Subcutaneous abdominal adipose tissue (tissue), 5 donors: ENCODE measurements at regions not wholly inside any gene's neighbourhood (a gene's known extent, or its start where the extent isn't known, plus 50 kb on each side); places are given as distances from the start of the nearest gene placed in this dataset.

Experiments used
- H3K27ac ChIP-seq: one replicate; pipeline ENCODE4 v1.7.0; 2013; ENCODE audit warnings: low read depth, mild to moderate bottlenecking, inconsistent platforms, low read length, moderate library complexity
- H3K27me3 ChIP-seq, 5 donors: one replicate each; pipeline ENCODE4 v1.7.0; 2013; ENCODE audit warnings: low read length in 5 of 5, inconsistent platforms in 1 of 5; ENCODE audit not compliant: control insufficient read depth in 5 of 5, insufficient read depth in 4 of 5
- H3K36me3 ChIP-seq, 5 donors: one replicate each; pipeline ENCODE4 v1.7.0; 2013; ENCODE audit warnings: low read length in 5 of 5; ENCODE audit not compliant: control insufficient read depth in 5 of 5, insufficient read depth in 5 of 5
- H3K4me1 ChIP-seq, 5 donors: one replicate each; pipeline ENCODE4 v1.7.0; 2013; ENCODE audit warnings: low read length in 5 of 5, mild to moderate bottlenecking in 3 of 5, moderate library complexity in 1 of 5; ENCODE audit not compliant: control insufficient read depth in 5 of 5, insufficient read depth in 5 of 5
- H3K4me3 ChIP-seq, 5 donors: one replicate each; pipeline ENCODE4 v1.7.0; 2013; ENCODE audit warnings: low read length in 5 of 5, low read depth in 1 of 5
- H3K9ac ChIP-seq, 5 donors: one replicate each; pipeline ENCODE4 v1.7.0; 2013; ENCODE audit warnings: low read length in 5 of 5, mild to moderate bottlenecking in 4 of 5, moderate library complexity in 3 of 5
- H3K9me3 ChIP-seq, 5 donors: one replicate each; pipeline ENCODE4 v1.7.0; 2013; ENCODE audit warnings: low read length in 5 of 5; ENCODE audit not compliant: control insufficient read depth in 5 of 5
- donor health status: healthy.
- donor health status: healthy.
- donor health status: healthy.
- donor health status: healthy.
- donor health status: healthy.

DNA sequence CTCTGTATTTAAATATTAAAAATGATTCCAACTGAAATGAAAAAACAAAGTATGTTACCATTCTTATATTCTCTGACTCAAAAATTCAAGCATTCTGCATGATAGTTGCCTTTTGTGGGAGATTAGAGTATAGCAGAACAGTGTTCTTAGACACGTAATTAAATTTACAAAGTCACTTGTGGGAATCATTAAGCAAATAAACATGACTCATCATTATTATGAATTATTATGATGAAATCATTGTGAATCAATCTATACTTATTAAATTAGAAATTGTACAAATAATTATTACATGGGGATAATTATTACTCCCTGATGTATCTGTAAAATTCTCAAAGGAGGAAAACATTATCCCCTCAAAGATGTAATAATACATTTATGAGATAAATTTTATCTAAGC is 358.9 kb upstream of the FSTL5 start:
- Histone ChIP-seq H3K27ac (no peak overlapping the region), H3K9ac (no peak overlapping the region), H3K4me1 (no peaks in the 10 kb centered on the region), H3K36me3 (no peaks in the 10 kb centered on the region), H3K27me3 (no peaks in the 10 kb centered on the region), H3K9me3 (no peaks in the 10 kb centered on the region), H3K4me3 (no peak overlapping the region)

DNA sequence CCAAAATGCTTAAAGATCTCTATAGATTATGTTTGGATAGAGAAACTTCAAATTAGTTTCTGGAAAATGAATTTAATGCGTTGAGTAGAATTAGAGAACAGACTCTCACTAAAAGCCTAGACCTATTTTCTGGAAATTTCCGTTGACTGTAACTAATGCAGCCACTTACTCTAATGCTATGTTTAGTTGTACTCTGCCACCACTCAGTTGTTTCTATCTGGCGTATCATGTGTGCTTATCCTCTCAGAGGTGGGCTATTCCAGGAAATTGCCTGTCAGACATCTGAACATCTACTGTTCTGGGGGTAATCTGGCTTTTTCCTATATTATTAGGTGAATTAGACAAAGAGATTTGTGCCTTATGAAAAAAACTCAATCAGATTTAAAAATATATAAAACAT is 347.1 kb upstream of the FSTL5 start:
- Histone ChIP-seq H3K36me3 (no peaks in the 10 kb centered on the region), H3K9me3 (no peaks in the 10 kb centered on the region), H3K27ac (no peak overlapping the region), H3K27me3 (no peaks in the 10 kb centered on the region), H3K9ac (no peak overlapping the region), H3K4me3 (no peak overlapping the region), H3K4me1 (no peaks in the 10 kb centered on the region)

- H3K9ac ChIP-seq: no peak overlapping the region
- H3K4me3 ChIP-seq: no peak overlapping the region
- H3K27me3 ChIP-seq: no peaks in the 10 kb centered on the region
- H3K4me1 ChIP-seq: no peaks in the 10 kb centered on the region
- no peak overlapping the region for H3K27ac ChIP-seq
- no peaks in the 10 kb centered on the region for H3K36me3 ChIP-seq
- no peaks in the 10 kb centered on the region for H3K9me3 ChIP-seq
Observed at GRCh38 chr4:162510115-162510514, 346.3 kb upstream of the FSTL5 start.

DNA sequence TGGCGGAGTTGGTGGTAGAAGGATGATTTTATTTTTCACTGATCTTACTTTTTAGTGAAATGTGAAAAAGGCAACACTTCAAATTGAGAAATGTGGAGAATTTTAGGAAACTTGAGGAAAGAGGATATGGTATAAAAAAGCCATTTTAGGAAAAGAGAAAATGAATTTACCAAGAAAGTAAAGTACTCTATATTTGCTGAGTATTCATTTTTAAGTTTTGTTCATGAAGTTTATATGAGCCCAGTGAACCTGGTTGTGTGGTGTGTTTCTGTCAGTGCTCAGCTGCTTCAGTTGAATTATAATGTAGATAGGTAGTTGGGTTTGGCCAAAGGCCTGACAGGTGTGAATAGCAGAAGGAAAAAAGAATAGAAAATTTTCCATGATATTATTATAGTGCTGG is 345.5 kb upstream of the FSTL5 start:
- H3K27ac ChIP-seq: no peak overlapping the region
- H3K4me3 ChIP-seq: no peak overlapping the region
- no peak overlapping the region for H3K9ac ChIP-seq
- no peaks in the 10 kb centered on the region for H3K4me1 ChIP-seq
- H3K27me3 ChIP-seq: no peaks in the 10 kb centered on the region
- no peaks in the 10 kb centered on the region for H3K36me3 ChIP-seq
- H3K9me3 ChIP-seq: no peaks in the 10 kb centered on the region

- Histone ChIP-seq H3K36me3 (no peaks in the 10 kb centered on the region), H3K9ac (no peak overlapping the region), H3K27ac (no peak overlapping the region), H3K27me3 (no peaks in the 10 kb centered on the region), H3K4me3 (no peak overlapping the region), H3K4me1 (no peaks in the 10 kb centered on the region), H3K9me3 (no peaks in the 10 kb centered on the region)
Observed at GRCh38 chr4:162506253-162506652, 342.5 kb upstream of the FSTL5 start.

DNA sequence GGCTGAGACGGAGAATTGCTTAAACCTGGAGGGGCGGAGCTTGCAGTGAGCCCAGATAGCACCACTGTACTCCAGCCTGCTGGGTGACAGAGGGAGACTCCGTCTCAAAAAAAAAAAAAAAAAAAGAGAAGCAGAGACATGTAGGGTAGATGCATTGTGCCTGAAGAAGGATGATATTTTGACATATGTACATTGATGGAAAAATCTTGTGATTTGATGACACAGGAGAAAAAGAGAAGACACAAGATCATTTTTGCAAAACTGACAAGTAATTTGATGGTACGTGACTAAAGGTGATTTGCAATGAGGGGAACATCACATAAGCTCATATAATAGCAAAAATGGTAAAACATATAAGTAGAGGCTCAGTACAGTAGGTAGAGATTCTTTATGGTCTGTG is 340.1 kb upstream of the FSTL5 start:
- no peaks in the 10 kb centered on the region for H3K4me1 ChIP-seq
- H3K36me3 ChIP-seq: no peaks in the 10 kb centered on the region
- H3K4me3 ChIP-seq: no peak overlapping the region
- H3K27me3 ChIP-seq: no peaks in the 10 kb centered on the region
- no peak overlapping the region for H3K27ac ChIP-seq
- no peaks in the 10 kb centered on the region for H3K9me3 ChIP-seq
- no peak overlapping the region for H3K9ac ChIP-seq

- Histone ChIP-seq H3K9me3 (no peaks in the 10 kb centered on the region), H3K36me3 (no peaks in the 10 kb centered on the region), H3K4me3 (no peak overlapping the region), H3K27me3 (no peaks in the 10 kb centered on the region), H3K4me1 (no peaks in the 10 kb centered on the region), H3K27ac (no peak overlapping the region), H3K9ac (no peak overlapping the region)
Observed at GRCh38 chr4:162502109-162502508, 338.3 kb upstream of the FSTL5 start.

DNA sequence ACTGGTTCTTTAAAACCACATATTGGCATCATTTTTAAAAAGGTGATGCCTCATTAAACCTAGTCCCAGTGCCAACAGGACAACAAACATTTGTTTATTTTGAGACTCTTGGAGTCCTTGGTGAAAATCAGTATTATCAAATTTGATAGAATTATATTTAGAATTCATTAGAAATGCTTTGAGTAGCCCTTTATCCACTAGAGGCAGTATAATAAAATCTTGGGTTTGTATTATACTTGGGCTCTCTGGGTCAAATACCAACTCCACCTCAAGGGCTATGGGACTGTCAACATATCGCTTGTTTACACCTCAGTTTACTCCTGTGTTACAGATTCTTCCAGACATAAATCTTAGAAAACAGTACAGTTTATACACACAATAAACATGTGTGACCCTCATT is 335.7 kb upstream of the FSTL5 start:
- Histone ChIP-seq H3K36me3 (no peaks in the 10 kb centered on the region), H3K4me1 (no peaks in the 10 kb centered on the region), H3K27ac (no peak overlapping the region), H3K27me3 (no peaks in the 10 kb centered on the region), H3K9me3 (no peaks in the 10 kb centered on the region), H3K9ac (no peak overlapping the region), H3K4me3 (no peak overlapping the region)

DNA sequence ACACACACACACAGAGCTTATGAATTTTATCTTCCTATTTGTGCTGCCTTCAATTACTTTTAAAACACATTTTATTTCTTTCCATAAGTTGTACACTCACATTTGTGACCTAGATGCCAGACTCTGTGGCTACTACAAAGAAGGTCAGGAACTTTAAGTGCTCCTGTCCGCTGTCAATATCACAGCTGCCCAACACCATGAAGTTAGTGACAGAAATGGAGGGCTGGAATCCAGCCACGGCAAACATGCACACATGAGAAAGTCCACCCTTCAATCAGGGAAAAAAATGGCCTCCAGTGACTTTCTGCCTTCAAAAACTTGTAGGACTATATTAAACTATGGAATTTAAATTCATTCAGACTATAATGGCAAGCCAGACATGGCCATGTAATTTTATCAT is 334.4 kb upstream of the FSTL5 start:
- H3K9ac ChIP-seq: peak overlapping the region in 1 of 5 donors; percentile 11
- no peak overlapping the region for H3K4me3 ChIP-seq
- no peaks in the 10 kb centered on the region for H3K9me3 ChIP-seq
- H3K27me3 ChIP-seq: no peaks in the 10 kb centered on the region
- no peaks in the 10 kb centered on the region for H3K4me1 ChIP-seq
- H3K27ac ChIP-seq: no peak overlapping the region
- H3K36me3 ChIP-seq: no peaks in the 10 kb centered on the region

DNA sequence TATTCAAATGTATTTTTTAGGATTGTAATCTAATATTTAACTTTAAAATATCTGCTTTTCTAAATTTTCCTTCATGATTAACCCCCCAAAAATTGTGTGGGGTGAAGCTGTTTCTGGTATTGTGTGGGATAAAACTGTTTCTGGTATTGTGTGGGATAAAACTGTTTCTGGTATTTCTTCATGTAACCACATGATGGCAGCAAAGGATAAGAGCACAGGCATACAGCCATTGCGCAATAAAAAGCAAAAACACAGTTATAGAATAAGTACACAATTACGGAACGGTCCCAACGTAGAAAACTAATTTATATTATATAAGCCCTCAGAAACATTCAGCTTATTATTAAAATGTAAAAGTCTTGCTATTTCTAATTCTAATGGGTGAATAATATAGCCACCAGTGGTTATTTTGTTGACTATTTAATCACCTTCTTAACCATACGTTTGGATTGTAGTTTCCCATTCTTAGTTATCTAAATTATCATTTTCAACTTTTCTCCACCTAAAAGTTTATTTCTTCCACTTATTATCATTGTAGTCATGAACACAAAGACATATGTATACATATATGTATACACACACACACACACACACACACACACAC is 333.9 kb upstream of the FSTL5 start:
- H3K9ac ChIP-seq: no peak overlapping the region
- H3K36me3 ChIP-seq: no peaks in the 10 kb centered on the region
- no peak overlapping the region for H3K4me3 ChIP-seq
- no peaks in the 10 kb centered on the region for H3K9me3 ChIP-seq
- H3K27me3 ChIP-seq: no peaks in the 10 kb centered on the region
- no peak overlapping the region for H3K27ac ChIP-seq
- no peaks in the 10 kb centered on the region for H3K4me1 ChIP-seq

DNA sequence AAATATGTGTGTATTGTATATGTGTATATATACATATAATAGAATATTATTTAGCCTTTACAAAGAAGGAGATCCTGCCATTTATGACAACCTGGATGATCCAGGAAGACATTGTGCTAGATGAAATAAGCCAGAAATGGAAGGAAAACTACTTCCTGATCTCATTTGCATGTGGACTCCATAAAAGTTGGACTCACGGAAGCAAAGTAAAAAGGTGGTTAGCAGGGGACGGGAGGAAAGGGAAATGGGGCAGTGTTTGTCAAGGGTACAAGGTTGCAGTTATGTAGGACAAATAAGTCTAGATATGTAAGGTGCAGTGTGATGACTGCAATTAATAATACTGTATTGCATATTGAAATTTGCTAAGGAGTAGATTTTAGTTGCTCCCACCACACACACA is 331.1 kb upstream of the FSTL5 start:
- no peak overlapping the region for H3K4me3 ChIP-seq
- H3K4me1 ChIP-seq: no peaks in the 10 kb centered on the region
- H3K36me3 ChIP-seq: no peaks in the 10 kb centered on the region
- no peaks in the 10 kb centered on the region for H3K27me3 ChIP-seq
- H3K27ac ChIP-seq: no peak overlapping the region
- H3K9me3 ChIP-seq: no peaks in the 10 kb centered on the region
- H3K9ac ChIP-seq: no peak overlapping the region
